NCI-H1092 (cell line): ENCODE measurements at regions not wholly inside any gene's neighbourhood (a gene's known extent, or its start where the extent isn't known, plus 50 kb on each side); places are given as distances from the start of the nearest gene placed in this dataset.
"Not testable (repeated sequence)": the region's sequence is repeated elsewhere in the genome, so short reads cannot be mapped to it uniquely, and the experiment has no call there.

ENCODE experiments used
- DNase-seq: peaks from one replicate; lab custom pipeline; 2025; lab: John Stamatoyannopoulos, UW

GRCh38 chr7:32648408-32649156 is 153.3 kb downstream of the AVL9 start:
- DNase-seq, result no peak

- not testable (repeated sequence) for DNase-seq
These were observed 150.0 kb downstream of the AVL9 start for GRCh38 chr7:32645255-32645654.

- DNase-seq, result no peak
These were observed 147.9 kb downstream of the AVL9 start for GRCh38 chr7:32643194-32643593.

GRCh38 chr7:32639122-32639521 is 143.8 kb downstream of the AVL9 start:
- DNase-seq, result no peak

GRCh38 chr7:32638479-32639121 is 143.3 kb downstream of the AVL9 start:
- not testable (repeated sequence) for DNase-seq
